Suprapubic skin (tissue), 4 donors: ENCODE measurements at regions not wholly inside any gene's neighbourhood (a gene's known extent, or its start where the extent isn't known, plus 50 kb on each side); places are given as distances from the start of the nearest gene placed in this dataset.

Experiments used
- CTCF ChIP-seq, 2 donors: fragments of 200-600 bp in 1 of 2; fragments of 450-650 bp in 1 of 2; sonication (generic) in 1 of 2; IDR thresholded peaks; one replicate each; pipeline ENCODE4 v1.5.1; 2016 to 2019; ENCODE audit warnings: antibody characterized with exemption in 2 of 2, mild to moderate bottlenecking in 1 of 2, moderate library complexity in 1 of 2
- POLR2A ChIP-seq, 2 donors: fragments of 450-650 bp; IDR thresholded peaks; one replicate each; pipeline ENCODE4 v1.6.1; 2017; ENCODE audit warnings: antibody characterized with exemption in 2 of 2, mild to moderate bottlenecking in 2 of 2, moderate library complexity in 2 of 2
- POLR2AphosphoS5 ChIP-seq, 3 donors: sonication (generic); formaldehyde crosslinking; IDR thresholded peaks; one replicate each; pipeline ENCODE4 v1.6.1; 2017; ENCODE audit warnings: antibody characterized with exemption in 3 of 3

GRCh38 chr15:81450721-81451120 lies 76.7 kb upstream of the TMC3 start:
- no peak for TF ChIP-seq CTCF (IDR thresholded peaks at IDR 0.05)
- no peak for TF ChIP-seq POLR2AphosphoS5 (IDR thresholded peaks at IDR 0.05)
- TF ChIP-seq POLR2A (IDR thresholded peaks at IDR 0.05), result no peak
